ENCODE measurements at regions not wholly inside any gene's neighbourhood (a gene's known extent, or its start where the extent isn't known, plus 50 kb on each side); places are given as distances from the start of the nearest gene placed in this dataset.
A peak's percentile ranks its signal among the peaks of the same experiment; 100 is the strongest.

GRCh38 chr5:174970502-174970901 is 246.1 kb downstream of the MSX2 start:
- Histone ChIP-seq H3K27me3 (replicated peaks; ENCODE audit: insufficient read depth, low read depth, low read length, poor library complexity) (peaks cover 7% of the 10 kb centered on the region), H3K4me1 (ENCODE audit: insufficient read depth, low read length, poor library complexity, severe bottlenecking) (no peaks in the 10 kb centered on the region), H3K36me3 (ENCODE audit: insufficient read depth, low read length, poor library complexity, severe bottlenecking) (no peaks in the 10 kb centered on the region), H3K27ac (ENCODE audit: low read depth, low read length, poor library complexity, severe bottlenecking) (no peak overlapping the region), H3K4me3 (ENCODE audit: low read depth, low read length, poor library complexity, severe bottlenecking) (no peak overlapping the region), H3K9me3 (ENCODE audit: low read depth, low read length, poor library complexity, severe bottlenecking) (no peaks in the 10 kb centered on the region)
- TF ChIP-seq EZH2 (IDR thresholded peaks at IDR 0.05; ENCODE audit: borderline replicate concordance, low read depth, low read length, poor library complexity, severe bottlenecking) (no peak), CTCF (conservative IDR thresholded peaks at IDR 0.05; ENCODE audit: low read depth, low read length) (no peak)
- intact Hi-C loops (cut with micrococcal nuclease; ENCODE audit: unreplicated experiment), result no loop called here
- DNase-seq (ENCODE audit: low spot score), result no peak
- no TSS peak for BruUV-seq (replicated peaks)
- ChIA-PET POLR2A (ENCODE audit: low non-redundant PET) (no interaction called here), CTCF (no interaction called here)

GRCh38 chr5:174953871-174954270 is 229.5 kb downstream of the MSX2 start:
- BruUV-seq (replicated peaks), result no TSS peak
- ChIA-PET POLR2A (ENCODE audit: low non-redundant PET) (no interaction called here), CTCF (no interaction called here)
- Histone ChIP-seq H3K4me3 (ENCODE audit: low read depth, low read length, poor library complexity, severe bottlenecking) (no peak overlapping the region), H3K36me3 (ENCODE audit: insufficient read depth, low read length, poor library complexity, severe bottlenecking) (no peaks in the 10 kb centered on the region), H3K27me3 (replicated peaks; ENCODE audit: insufficient read depth, low read depth, low read length, poor library complexity) (no peaks in the 10 kb centered on the region), H3K9me3 (ENCODE audit: low read depth, low read length, poor library complexity, severe bottlenecking) (no peaks in the 10 kb centered on the region), H3K27ac (ENCODE audit: low read depth, low read length, poor library complexity, severe bottlenecking) (no peak overlapping the region), H3K4me1 (ENCODE audit: insufficient read depth, low read length, poor library complexity, severe bottlenecking) (no peaks in the 10 kb centered on the region)
- intact Hi-C loops (cut with micrococcal nuclease; ENCODE audit: unreplicated experiment), result no loop called here
- no peak for TF ChIP-seq CTCF (conservative IDR thresholded peaks at IDR 0.05; ENCODE audit: low read depth, low read length)
- no peak for TF ChIP-seq EZH2 (IDR thresholded peaks at IDR 0.05; ENCODE audit: borderline replicate concordance, low read depth, low read length, poor library complexity, severe bottlenecking)
- DNase-seq (ENCODE audit: low spot score), result no peak

- no TSS peak for BruUV-seq (replicated peaks)
- H3K4me1 ChIP-seq (ENCODE audit: insufficient read depth, low read length, poor library complexity, severe bottlenecking), result no peaks in the 10 kb centered on the region
- POLR2A ChIA-PET (ENCODE audit: low non-redundant PET), result no interaction called here
- intact Hi-C loops (cut with micrococcal nuclease; ENCODE audit: unreplicated experiment), result loop anchor here (1.0 kb wide), 1 partner anchor 493 kb away; the partner anchor contains the start of gene DRD1
- H3K36me3 ChIP-seq (ENCODE audit: insufficient read depth, low read length, poor library complexity, severe bottlenecking), result no peaks in the 10 kb centered on the region
- no peaks in the 10 kb centered on the region for H3K9me3 ChIP-seq (ENCODE audit: low read depth, low read length, poor library complexity, severe bottlenecking)
- CTCF ChIA-PET, result interaction anchor here (1.0 kb wide), 1 partner anchor 492 kb away, joined by 3 read pairs; no protein-coding TSS in a partner anchor
- peak; percentile 79 for DNase-seq (ENCODE audit: low spot score)
- no peaks in the 10 kb centered on the region for H3K27me3 ChIP-seq (replicated peaks; ENCODE audit: insufficient read depth, low read depth, low read length, poor library complexity)
- H3K4me3 ChIP-seq (ENCODE audit: low read depth, low read length, poor library complexity, severe bottlenecking), result no peak overlapping the region
- no peak overlapping the region for H3K27ac ChIP-seq (ENCODE audit: low read depth, low read length, poor library complexity, severe bottlenecking)
- TF ChIP-seq CTCF (conservative IDR thresholded peaks at IDR 0.05; ENCODE audit: low read depth, low read length) (peak; percentile 74), EZH2 (IDR thresholded peaks at IDR 0.05; ENCODE audit: borderline replicate concordance, low read depth, low read length, poor library complexity, severe bottlenecking) (no peak)
These were observed 226.9 kb downstream of the MSX2 start for GRCh38 chr5:174951151-174951780.

Data from A673 (cell line).